NB4 (cell line): ENCODE measurements at regions not wholly inside any gene's neighbourhood (a gene's known extent, or its start where the extent isn't known, plus 50 kb on each side); places are given as distances from the start of the nearest gene placed in this dataset.

Experiments used
- CTCF ChIP-seq: IDR thresholded peaks from one replicate; pipeline ENCODE4 v1.5.1; 2012; ENCODE audit warnings: low read depth, low read length
- MAX ChIP-seq: IDR thresholded peaks from 2 replicates; pipeline ENCODE4 v1.6.1; 2011; ENCODE audit warnings: low read depth, low read length
- MYC ChIP-seq: IDR thresholded peaks from 2 replicates; pipeline ENCODE4 v1.6.1; 2011; ENCODE audit warnings: low read depth, low read length
- POLR2A ChIP-seq: IDR thresholded peaks from 2 replicates; pipeline ENCODE4 v1.6.1; 2011; ENCODE audit warnings: mild to moderate bottlenecking; ENCODE audit not compliant: insufficient read length; ENCODE audit errors: extremely low read depth

GRCh38 chr13:78323848-78324247, 279.5 kb downstream of the POU4F1 start:
- no peak for TF ChIP-seq CTCF
- no peak for TF ChIP-seq POLR2A
- no peak for TF ChIP-seq MAX
- no peak for TF ChIP-seq MYC
